ENCODE measurements at regions not wholly inside any gene's neighbourhood (a gene's known extent, or its start where the extent isn't known, plus 50 kb on each side); places are given as distances from the start of the nearest gene placed in this dataset.

DNA sequence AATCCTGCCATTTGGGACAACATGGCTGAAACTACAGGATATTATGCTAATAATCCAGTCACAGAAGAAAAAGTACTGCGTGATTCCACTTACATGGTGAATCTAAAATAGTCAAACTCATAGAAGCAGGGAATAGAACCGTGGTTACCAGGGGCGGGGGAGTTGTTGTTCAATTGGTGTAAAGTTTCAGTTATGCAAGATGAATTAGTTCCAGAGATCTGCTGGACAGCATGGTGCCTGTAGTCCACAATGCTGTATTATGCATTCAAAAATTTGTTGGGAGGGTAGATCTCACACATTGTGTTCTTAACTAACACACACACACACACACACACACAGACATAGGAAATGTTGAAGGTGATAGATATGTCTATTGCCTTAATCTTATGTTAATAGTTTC is 480.5 kb downstream of the DMRT2 start:
- Histone ChIP-seq H2AFZ (ENCODE audit: low read length) (no peak overlapping the region), H3K4me1 (ENCODE audit: insufficient read depth, low read length, severe bottlenecking) (no peaks in the 10 kb centered on the region), H3K9me3 (ENCODE audit: low read length) (no peaks in the 10 kb centered on the region), H3K79me2 (ENCODE audit: insufficient read depth, low read length) (no peaks in the 10 kb centered on the region), H3K27ac (ENCODE audit: low read depth, low read length, poor library complexity, severe bottlenecking) (no peak overlapping the region), H3F3A (ENCODE audit: insufficient read depth, low read length) (no peaks in the 10 kb centered on the region), H4K20me1 (ENCODE audit: insufficient read depth, low read length) (no peaks in the 10 kb centered on the region), H3K36me3 (ENCODE audit: insufficient read depth, low read length) (no peaks in the 10 kb centered on the region), H3K9ac (ENCODE audit: low read length) (no peak overlapping the region), H3K4me3 (ENCODE audit: low read depth, low read length, poor library complexity, severe bottlenecking) (no peak overlapping the region), H3K9me2 (ENCODE audit: low read depth, low read length) (no peaks in the 10 kb centered on the region), H3K4me2 (ENCODE audit: low read length) (no peak overlapping the region), H3K27me3 (ENCODE audit: insufficient read depth, low read length) (no peaks in the 10 kb centered on the region)
- TF ChIP-seq, protein P1, sequence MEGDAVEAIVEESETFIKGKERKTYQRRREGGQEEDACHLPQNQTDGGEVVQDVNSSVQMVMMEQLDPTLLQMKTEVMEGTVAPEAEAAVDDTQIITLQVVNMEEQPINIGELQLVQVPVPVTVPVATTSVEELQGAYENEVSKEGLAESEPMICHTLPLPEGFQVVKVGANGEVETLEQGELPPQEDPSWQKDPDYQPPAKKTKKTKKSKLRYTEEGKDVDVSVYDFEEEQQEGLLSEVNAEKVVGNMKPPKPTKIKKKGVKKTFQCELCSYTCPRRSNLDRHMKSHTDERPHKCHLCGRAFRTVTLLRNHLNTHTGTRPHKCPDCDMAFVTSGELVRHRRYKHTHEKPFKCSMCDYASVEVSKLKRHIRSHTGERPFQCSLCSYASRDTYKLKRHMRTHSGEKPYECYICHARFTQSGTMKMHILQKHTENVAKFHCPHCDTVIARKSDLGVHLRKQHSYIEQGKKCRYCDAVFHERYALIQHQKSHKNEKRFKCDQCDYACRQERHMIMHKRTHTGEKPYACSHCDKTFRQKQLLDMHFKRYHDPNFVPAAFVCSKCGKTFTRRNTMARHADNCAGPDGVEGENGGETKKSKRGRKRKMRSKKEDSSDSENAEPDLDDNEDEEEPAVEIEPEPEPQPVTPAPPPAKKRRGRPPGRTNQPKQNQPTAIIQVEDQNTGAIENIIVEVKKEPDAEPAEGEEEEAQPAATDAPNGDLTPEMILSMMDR (IDR thresholded peaks at IDR 0.05; ENCODE audit: low read length), result no peak
- no peak for TF ChIP-seq EZH2 (IDR thresholded peaks at IDR 0.05; ENCODE audit: borderline replicate concordance, low read length)

DNA sequence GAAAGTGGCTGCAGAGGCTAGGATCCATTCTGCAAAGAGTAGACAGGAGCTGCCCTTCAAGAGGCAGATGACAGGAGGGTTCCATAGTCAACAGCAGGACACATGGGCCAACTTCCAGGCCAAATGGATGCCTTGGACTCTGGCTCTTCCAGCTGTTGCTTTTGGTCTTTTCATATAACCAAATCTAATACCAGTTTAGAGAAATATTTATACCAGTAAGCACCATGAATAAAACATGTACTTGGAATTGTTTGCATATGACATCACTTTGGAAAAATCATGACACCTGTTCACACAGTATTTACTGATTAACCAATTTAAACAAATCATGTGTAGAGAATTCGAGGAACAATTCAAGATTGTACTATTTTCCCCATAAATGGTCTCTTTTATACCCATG is 481.3 kb downstream of the DMRT2 start:
- no peaks in the 10 kb centered on the region for H3K4me1 ChIP-seq (ENCODE audit: insufficient read depth, low read length, severe bottlenecking)
- H3K9me2 ChIP-seq (ENCODE audit: low read depth, low read length), result no peaks in the 10 kb centered on the region
- H3K27ac ChIP-seq (ENCODE audit: low read depth, low read length, poor library complexity, severe bottlenecking), result no peak overlapping the region
- H3K4me3 ChIP-seq (ENCODE audit: low read depth, low read length, poor library complexity, severe bottlenecking), result no peak overlapping the region
- no peak overlapping the region for H2AFZ ChIP-seq (ENCODE audit: low read length)
- no peaks in the 10 kb centered on the region for H3K27me3 ChIP-seq (ENCODE audit: insufficient read depth, low read length)
- H3K9ac ChIP-seq (ENCODE audit: low read length), result no peak overlapping the region
- H3K36me3 ChIP-seq (ENCODE audit: insufficient read depth, low read length), result no peaks in the 10 kb centered on the region
- no peaks in the 10 kb centered on the region for H3K9me3 ChIP-seq (ENCODE audit: low read length)
- H3K4me2 ChIP-seq (ENCODE audit: low read length), result no peak overlapping the region
- TF ChIP-seq, protein P1 (IDR thresholded peaks at IDR 0.05; ENCODE audit: low read length), result no peak
- TF ChIP-seq EZH2 (IDR thresholded peaks at IDR 0.05; ENCODE audit: borderline replicate concordance, low read length), result no peak
- H4K20me1 ChIP-seq (ENCODE audit: insufficient read depth, low read length), result no peaks in the 10 kb centered on the region
- no peaks in the 10 kb centered on the region for H3K79me2 ChIP-seq (ENCODE audit: insufficient read depth, low read length)
- no peaks in the 10 kb centered on the region for H3F3A ChIP-seq (ENCODE audit: insufficient read depth, low read length)

DNA sequence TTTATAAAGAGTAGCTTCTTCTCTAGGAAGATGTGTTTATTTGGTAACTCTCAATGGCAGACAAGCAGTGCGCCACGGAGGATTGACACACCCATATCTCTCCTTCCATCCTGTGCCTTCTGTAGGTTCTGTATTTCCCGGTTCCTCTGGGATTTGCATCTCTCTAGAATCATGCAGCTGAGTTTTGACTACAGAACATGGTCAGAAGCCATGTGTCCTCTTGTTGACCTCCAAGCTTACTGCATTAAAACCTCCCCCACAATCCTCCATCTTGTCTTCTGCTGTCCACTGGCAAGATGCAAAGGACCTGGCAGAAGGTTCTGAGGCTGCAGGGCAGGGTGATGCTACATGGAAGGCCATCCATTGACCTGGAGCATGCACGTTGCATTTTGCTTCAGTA is 482.0 kb downstream of the DMRT2 start:
- Histone ChIP-seq H3K4me1 (ENCODE audit: insufficient read depth, low read length, severe bottlenecking) (no peaks in the 10 kb centered on the region), H3F3A (ENCODE audit: insufficient read depth, low read length) (no peaks in the 10 kb centered on the region), H3K4me2 (ENCODE audit: low read length) (no peak overlapping the region), H3K4me3 (ENCODE audit: low read depth, low read length, poor library complexity, severe bottlenecking) (no peak overlapping the region), H3K27me3 (ENCODE audit: insufficient read depth, low read length) (no peaks in the 10 kb centered on the region), H3K36me3 (ENCODE audit: insufficient read depth, low read length) (no peaks in the 10 kb centered on the region), H4K20me1 (ENCODE audit: insufficient read depth, low read length) (no peaks in the 10 kb centered on the region), H3K9me2 (ENCODE audit: low read depth, low read length) (no peaks in the 10 kb centered on the region), H3K79me2 (ENCODE audit: insufficient read depth, low read length) (no peaks in the 10 kb centered on the region), H3K9me3 (ENCODE audit: low read length) (no peaks in the 10 kb centered on the region), H3K27ac (ENCODE audit: low read depth, low read length, poor library complexity, severe bottlenecking) (no peak overlapping the region), H3K9ac (ENCODE audit: low read length) (no peak overlapping the region), H2AFZ (ENCODE audit: low read length) (no peak overlapping the region)
- no peak for TF ChIP-seq EZH2 (IDR thresholded peaks at IDR 0.05; ENCODE audit: borderline replicate concordance, low read length)
- TF ChIP-seq, protein P1 (IDR thresholded peaks at IDR 0.05; ENCODE audit: low read length), result no peak

Data from OCI-LY1 (cell line).